ENCODE measurements at regions not wholly inside any gene's neighbourhood (a gene's known extent, or its start where the extent isn't known, plus 50 kb on each side); places are given as distances from the start of the nearest gene placed in this dataset.

- H3K4me1 ChIP-seq (ENCODE audit: control insufficient read depth in 1 of 2, insufficient read depth in 2 of 2, low read length in 2 of 2), result no peaks in the 10 kb centered on the region
- no peaks in the 10 kb centered on the region for H3K27me3 ChIP-seq (ENCODE audit: control insufficient read depth in 2 of 2, insufficient read depth in 2 of 2, low read length in 2 of 2)
- H3K4me2 ChIP-seq (replicated peaks; ENCODE audit: extremely low read depth, low read length, poor library complexity, severe bottlenecking), result no peak overlapping the region
- no peak overlapping the region for H3K9ac ChIP-seq (ENCODE audit: insufficient read depth, low read length, poor library complexity, severe bottlenecking)
- H2AFZ ChIP-seq (ENCODE audit: insufficient read depth, low read depth, low read length, poor library complexity, severe bottlenecking), result no peak overlapping the region
- H3K27ac Mint-ChIP-seq, result no peak overlapping the region
- peaks cover 6% of the 10 kb centered on the region for H3K4me1 Mint-ChIP-seq
- whole genome bisulfite sequencing (ENCODE audit: insufficient coverage), result no CpG with 5 or more reads among the region's 5 CpGs
- no peaks in the 10 kb centered on the region for H3K36me3 ChIP-seq (replicated peaks in 1 of 2; ENCODE audit: control insufficient read depth in 1 of 2, insufficient read depth in 2 of 2, low read length in 2 of 2)
- no peaks in the 10 kb centered on the region for H3K79me2 ChIP-seq (ENCODE audit: insufficient read depth, low read length)
- intact Hi-C loops (cut with micrococcal nuclease), result no loop called here
- no peaks in the 10 kb centered on the region for H4K20me1 ChIP-seq (ENCODE audit: insufficient read depth, low read length)
- peaks cover 0 to 3% of the 10 kb centered on the region in 2 donors for H3K9me3 ChIP-seq (replicated peaks in 1 of 2; ENCODE audit: control insufficient read depth in 1 of 2, insufficient read depth in 1 of 2, low read length in 2 of 2)
- TF ChIP-seq, protein P1, sequence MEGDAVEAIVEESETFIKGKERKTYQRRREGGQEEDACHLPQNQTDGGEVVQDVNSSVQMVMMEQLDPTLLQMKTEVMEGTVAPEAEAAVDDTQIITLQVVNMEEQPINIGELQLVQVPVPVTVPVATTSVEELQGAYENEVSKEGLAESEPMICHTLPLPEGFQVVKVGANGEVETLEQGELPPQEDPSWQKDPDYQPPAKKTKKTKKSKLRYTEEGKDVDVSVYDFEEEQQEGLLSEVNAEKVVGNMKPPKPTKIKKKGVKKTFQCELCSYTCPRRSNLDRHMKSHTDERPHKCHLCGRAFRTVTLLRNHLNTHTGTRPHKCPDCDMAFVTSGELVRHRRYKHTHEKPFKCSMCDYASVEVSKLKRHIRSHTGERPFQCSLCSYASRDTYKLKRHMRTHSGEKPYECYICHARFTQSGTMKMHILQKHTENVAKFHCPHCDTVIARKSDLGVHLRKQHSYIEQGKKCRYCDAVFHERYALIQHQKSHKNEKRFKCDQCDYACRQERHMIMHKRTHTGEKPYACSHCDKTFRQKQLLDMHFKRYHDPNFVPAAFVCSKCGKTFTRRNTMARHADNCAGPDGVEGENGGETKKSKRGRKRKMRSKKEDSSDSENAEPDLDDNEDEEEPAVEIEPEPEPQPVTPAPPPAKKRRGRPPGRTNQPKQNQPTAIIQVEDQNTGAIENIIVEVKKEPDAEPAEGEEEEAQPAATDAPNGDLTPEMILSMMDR (IDR thresholded peaks at IDR 0.05), result no peak
- H3K9me3 Mint-ChIP-seq, result peaks cover 0 to 8% (median 5%) of the 10 kb centered on the region in 7 donors
- H3K36me3 Mint-ChIP-seq, result no peaks in the 10 kb centered on the region
- H3K4me3 ChIP-seq (replicated peaks in 1 of 3; ENCODE audit: low read depth in 2 of 3, low read length in 3 of 3), result no peak overlapping the region
- no peak for DNase-seq
- H3K4me3 Mint-ChIP-seq, result no peak overlapping the region
- H3K27me3 Mint-ChIP-seq (ENCODE audit: low read depth in 3 of 3), result peaks cover 0 to 2% (median 0%) of the 10 kb centered on the region in 3 donors
- no peak overlapping the region for H3K27ac ChIP-seq (ENCODE audit: low read depth in 1 of 2, low read length in 2 of 2)
These were observed 142.4 kb downstream of the AHR start for GRCh38 chr7:17440831-17441230.

- Histone ChIP-seq H3K9ac (ENCODE audit: insufficient read depth, low read length, poor library complexity, severe bottlenecking) (no peak overlapping the region), H3K4me1 (ENCODE audit: control insufficient read depth in 1 of 2, insufficient read depth in 2 of 2, low read length in 2 of 2) (no peaks in the 10 kb centered on the region), H3K79me2 (ENCODE audit: insufficient read depth, low read length) (no peaks in the 10 kb centered on the region), H3K9me3 (replicated peaks in 1 of 2; ENCODE audit: control insufficient read depth in 1 of 2, insufficient read depth in 1 of 2, low read length in 2 of 2) (peaks cover 0 to 3% of the 10 kb centered on the region in 2 donors), H3K27me3 (ENCODE audit: control insufficient read depth in 2 of 2, insufficient read depth in 2 of 2, low read length in 2 of 2) (no peaks in the 10 kb centered on the region), H4K20me1 (ENCODE audit: insufficient read depth, low read length) (no peaks in the 10 kb centered on the region), H3K4me3 (replicated peaks in 1 of 3; ENCODE audit: low read depth in 2 of 3, low read length in 3 of 3) (no peak overlapping the region), H2AFZ (ENCODE audit: insufficient read depth, low read depth, low read length, poor library complexity, severe bottlenecking) (no peak overlapping the region), H3K4me2 (replicated peaks; ENCODE audit: extremely low read depth, low read length, poor library complexity, severe bottlenecking) (no peak overlapping the region), H3K36me3 (replicated peaks in 1 of 2; ENCODE audit: control insufficient read depth in 1 of 2, insufficient read depth in 2 of 2, low read length in 2 of 2) (no peaks in the 10 kb centered on the region), H3K27ac (ENCODE audit: low read depth in 1 of 2, low read length in 2 of 2) (no peak overlapping the region)
- Mint-ChIP-seq H3K4me3 (no peak overlapping the region), H3K27ac (no peak overlapping the region), H3K36me3 (no peaks in the 10 kb centered on the region), H3K4me1 (peaks cover 6% of the 10 kb centered on the region), H3K27me3 (ENCODE audit: low read depth in 3 of 3) (peaks cover 0 to 2% (median 0%) of the 10 kb centered on the region in 3 donors), H3K9me3 (peaks cover 2 to 13% (median 10%) of the 10 kb centered on the region in 7 donors)
- TF ChIP-seq, protein P1 (IDR thresholded peaks at IDR 0.05), result no peak
- DNase-seq, result no peak
- intact Hi-C loops (cut with micrococcal nuclease), result no loop called here
These were observed 143.1 kb downstream of the AHR start for GRCh38 chr7:17441557-17441956.

Measured in CD14-positive monocyte (primary cell).